ENCODE measurements at regions not wholly inside any gene's neighbourhood (a gene's known extent, or its start where the extent isn't known, plus 50 kb on each side); places are given as distances from the start of the nearest gene placed in this dataset.
A peak's percentile ranks its signal among the peaks of the same experiment; 100 is the strongest.

- TF ChIP-seq ZNF138 (CRISPR knock-in tag; IDR thresholded peaks at IDR 0.05; ENCODE audit: low read depth) (no peak), ZNF644 (CRISPR knock-in tag; IDR thresholded peaks at IDR 0.05; ENCODE audit: low read depth) (0 out of 2 replicates have a peak, but pooled peaks have one; percentile 16), ZSCAN22 (CRISPR knock-in tag; IDR thresholded peaks at IDR 0.05) (no peak)
Observed at GRCh38 chr1:113255038-113255719, 135.1 kb upstream of the MAGI3 start (continued).

- no peak for ATAC-seq
- no peak for DNase-seq (ENCODE audit: low spot score)
- POLR2A ChIA-PET = no interaction called here
- H3K79me2 ChIP-seq (ENCODE audit: insufficient read depth, low read length) = no peaks in the 10 kb centered on the region
- 65% methylated on average over 8 of the region's 8 CpGs for WGBS (ENCODE audit: low lambda C conversion rate)
- H3K9ac ChIP-seq (ENCODE audit: insufficient read depth, low read depth, low read length) = no peak overlapping the region
- no peak overlapping the region for H3K4me3 ChIP-seq (replicated peaks in 1 of 3; ENCODE audit: insufficient read depth in 1 of 3, low read depth in 2 of 3, low read length in 3 of 3)
- no TSS peak for BruUV-seq (replicated peaks)
- H4K20me1 ChIP-seq (ENCODE audit: insufficient read depth, low read length) = no peaks in the 10 kb centered on the region
- in situ Hi-C loops (cut with HindIII; ENCODE audit: extremely low pct_ligation_motif_present, low pct_unique_long_range_greater_than_20kb) = no loop called here
- peaks cover 14% of the 10 kb centered on the region for H3K4me1 ChIP-seq (ENCODE audit: insufficient read depth, low read length)
- FAIRE-seq = no peak
- H3K9me3 ChIP-seq (ENCODE audit: low read length) = no peaks in the 10 kb centered on the region
- intact Hi-C loops (cut with micrococcal nuclease; ENCODE audit: unreplicated experiment) = no loop called here
- H3K36me3 ChIP-seq (replicated peaks in 1 of 2; ENCODE audit: control insufficient read depth in 1 of 2, insufficient read depth in 2 of 2, low read length in 2 of 2) = no peaks in the 10 kb centered on the region
- 0 out of 2 replicates have a peak, but pooled peaks have one; percentile 10 for TF ChIP-seq ISL2 (CRISPR knock-in tag; IDR thresholded peaks at IDR 0.05)
- no peak for TF ChIP-seq ZBTB44 (CRISPR knock-in tag; IDR thresholded peaks at IDR 0.05)
- no peak for TF ChIP-seq ZFY (CRISPR knock-in tag; IDR thresholded peaks at IDR 0.05)
- TF ChIP-seq ZNF292 (CRISPR knock-in tag; IDR thresholded peaks at IDR 0.05; ENCODE audit: borderline replicate concordance, low read depth) = peak; percentile 16; the same call in 1 of the 2 replicates
- no peak for TF ChIP-seq RBM22 (optimal IDR thresholded peaks at IDR 0.05; ENCODE audit: low read length)
- CTCF ChIA-PET (ENCODE audit: low intra/inter-chr PET ratio, low total read pairs) = no interaction called here
- H3K4me2 ChIP-seq (ENCODE audit: low read depth, low read length) = no peak overlapping the region
- H3K27ac ChIP-seq (ENCODE audit: extremely low read length, insufficient read depth, low read length) = no peak overlapping the region
- no peak overlapping the region for H2AFZ ChIP-seq (ENCODE audit: low read length)
- H3K27me3 ChIP-seq (ENCODE audit: control insufficient read depth in 1 of 2, insufficient read depth in 2 of 2, low read length in 2 of 2) = peaks cover 0 to 3% of the 10 kb centered on the region in 2 experiments; a peak in 2 of 5 replicates
Observed at GRCh38 chr1:113255720-113256347, 134.5 kb upstream of the MAGI3 start.
